ENCODE measurements at regions not wholly inside any gene's neighbourhood (a gene's known extent, or its start where the extent isn't known, plus 50 kb on each side); places are given as distances from the start of the nearest gene placed in this dataset.

- TF ChIP-seq TCF7L2 (IDR thresholded peaks at IDR 0.05; ENCODE audit: low read depth, low read length), result no peak
- TF ChIP-seq SIN3A (IDR thresholded peaks at IDR 0.05; ENCODE audit: borderline replicate concordance, insufficient read depth, low read depth, low read length), result no peak
- TF ChIP-seq, protein P1, sequence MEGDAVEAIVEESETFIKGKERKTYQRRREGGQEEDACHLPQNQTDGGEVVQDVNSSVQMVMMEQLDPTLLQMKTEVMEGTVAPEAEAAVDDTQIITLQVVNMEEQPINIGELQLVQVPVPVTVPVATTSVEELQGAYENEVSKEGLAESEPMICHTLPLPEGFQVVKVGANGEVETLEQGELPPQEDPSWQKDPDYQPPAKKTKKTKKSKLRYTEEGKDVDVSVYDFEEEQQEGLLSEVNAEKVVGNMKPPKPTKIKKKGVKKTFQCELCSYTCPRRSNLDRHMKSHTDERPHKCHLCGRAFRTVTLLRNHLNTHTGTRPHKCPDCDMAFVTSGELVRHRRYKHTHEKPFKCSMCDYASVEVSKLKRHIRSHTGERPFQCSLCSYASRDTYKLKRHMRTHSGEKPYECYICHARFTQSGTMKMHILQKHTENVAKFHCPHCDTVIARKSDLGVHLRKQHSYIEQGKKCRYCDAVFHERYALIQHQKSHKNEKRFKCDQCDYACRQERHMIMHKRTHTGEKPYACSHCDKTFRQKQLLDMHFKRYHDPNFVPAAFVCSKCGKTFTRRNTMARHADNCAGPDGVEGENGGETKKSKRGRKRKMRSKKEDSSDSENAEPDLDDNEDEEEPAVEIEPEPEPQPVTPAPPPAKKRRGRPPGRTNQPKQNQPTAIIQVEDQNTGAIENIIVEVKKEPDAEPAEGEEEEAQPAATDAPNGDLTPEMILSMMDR (IDR thresholded peaks at IDR 0.05), result no peak
- TF ChIP-seq REST (IDR thresholded peaks at IDR 0.05; ENCODE audit: insufficient read depth in 1 of 2, low read depth in 2 of 2, low read length in 1 of 2), result no peak
- TF ChIP-seq POLR2AphosphoS5 (IDR thresholded peaks at IDR 0.05; ENCODE audit: low read depth, low read length), result no peak
- H3K4me1 ChIP-seq (ENCODE audit: control insufficient read depth, insufficient read depth, low read length), result peaks cover 6% of the 10 kb centered on the region; the same call in 1 of the 2 replicates
- no peak overlapping the region for H3K4me3 ChIP-seq (ENCODE audit: low read depth in 2 of 2, low read length in 2 of 2)
- no peaks in the 10 kb centered on the region for H3K9me3 ChIP-seq (ENCODE audit: control insufficient read depth, insufficient read depth, low read depth, low read length)
- DNase-seq (ENCODE audit: low read depth, low spot score), result no peak
- intact Hi-C loops (cut with micrococcal nuclease; ENCODE audit: unreplicated experiment) (no loop called here), in situ Hi-C loops (cut with HindIII; ENCODE audit: low pct_unique_long_range_greater_than_20kb, low sequenced_read_pairs) (no loop called here)
- ChIA-PET CTCF (no interaction called here), POLR2A (no interaction called here)
- no peak for ATAC-seq
- H3K27ac ChIP-seq (ENCODE audit: low read length), result no peak overlapping the region
- BruUV-seq (replicated peaks), result no TSS peak
- peaks cover 2% of the 10 kb centered on the region; the same call in 1 of the 2 replicates for H3K27me3 ChIP-seq (ENCODE audit: control insufficient read depth, insufficient read depth, low read length)
- no peaks in the 10 kb centered on the region for H3K36me3 ChIP-seq (ENCODE audit: control insufficient read depth, insufficient read depth, low read length)
Observed at GRCh38 chr7:35969066-35969465, 168.2 kb downstream of the SEPTIN7 start.

GRCh38 chr7:35970458-35970857 is 169.6 kb downstream of the SEPTIN7 start:
- in situ Hi-C loops (cut with HindIII; ENCODE audit: low pct_unique_long_range_greater_than_20kb, low sequenced_read_pairs), result no loop called here
- H3K27me3 ChIP-seq (ENCODE audit: control insufficient read depth, insufficient read depth, low read length), result peaks cover 2% of the 10 kb centered on the region; the same call in 1 of the 2 replicates
- TF ChIP-seq REST (IDR thresholded peaks at IDR 0.05; ENCODE audit: insufficient read depth in 1 of 2, low read depth in 2 of 2, low read length in 1 of 2) (no peak), POLR2AphosphoS5 (IDR thresholded peaks at IDR 0.05; ENCODE audit: low read depth, low read length) (no peak), SIN3A (IDR thresholded peaks at IDR 0.05; ENCODE audit: borderline replicate concordance, insufficient read depth, low read depth, low read length) (no peak), TCF7L2 (IDR thresholded peaks at IDR 0.05; ENCODE audit: low read depth, low read length) (no peak)
- TF ChIP-seq, protein P1 (IDR thresholded peaks at IDR 0.05), result no peak
- H3K9me3 ChIP-seq (ENCODE audit: control insufficient read depth, insufficient read depth, low read depth, low read length), result no peaks in the 10 kb centered on the region
- H3K36me3 ChIP-seq (ENCODE audit: control insufficient read depth, insufficient read depth, low read length), result no peaks in the 10 kb centered on the region
- intact Hi-C loops (cut with micrococcal nuclease; ENCODE audit: unreplicated experiment), result loop anchor here (10.0 kb wide), 1 partner anchor 266 kb away; no protein-coding TSS in a partner anchor
- BruUV-seq (replicated peaks), result no TSS peak
- DNase-seq (ENCODE audit: low read depth, low spot score) (no peak), ATAC-seq (no peak)
- no peak overlapping the region for H3K27ac ChIP-seq (ENCODE audit: low read length)
- H3K4me1 ChIP-seq (ENCODE audit: control insufficient read depth, insufficient read depth, low read length), result peaks cover 6% of the 10 kb centered on the region; the same call in 1 of the 2 replicates
- no peak overlapping the region for H3K4me3 ChIP-seq (ENCODE audit: low read depth in 2 of 2, low read length in 2 of 2)
- POLR2A ChIA-PET, result no interaction called here
- CTCF ChIA-PET, result interaction anchor here (0.9 to 1.0 kb wide), 3 partner anchors 53 to 349 kb away, joined by 3 to 4 read pairs (median 4); no protein-coding TSS in a partner anchor
